SU-DHL-6 (cell line): ENCODE measurements at regions not wholly inside any gene's neighbourhood (a gene's known extent, or its start where the extent isn't known, plus 50 kb on each side); places are given as distances from the start of the nearest gene placed in this dataset.

Experiments
- CTCF ChIP-seq: fragments of 200-600 bp; sonication (generic); IDR thresholded peaks from one replicate; pipeline ENCODE4 v1.5.1; 2017; ENCODE audit warnings: antibody characterized with exemption, mild to moderate bottlenecking, low read length, moderate library complexity; ENCODE audit not compliant: insufficient read depth, poor library complexity, severe bottlenecking
- EZH2phosphoT487 ChIP-seq: fragments of 200-600 bp; sonication (generic), shearing (Covaris generic); conservative IDR thresholded peaks from 2 replicates; pipeline ENCODE4 v1.6.1; 2018; ENCODE audit warnings: mild to moderate bottlenecking, antibody characterized with exemption, low read length, moderate library complexity, mixed read lengths

GRCh38 chr1:70567167-70567566 is 156.1 kb downstream of the CTH start:
- TF ChIP-seq CTCF (no peak), EZH2phosphoT487 (no peak)
